Heart left ventricle (tissue), 16 donors: ENCODE measurements at regions not wholly inside any gene's neighbourhood (a gene's known extent, or its start where the extent isn't known, plus 50 kb on each side); places are given as distances from the start of the nearest gene placed in this dataset.

ENCODE experiments used
- ATAC-seq, 4 donors: fragments of 200-7000 bp; cut with Tn5 transposase; one replicate each; pipeline ENCODE4 v1.9.1; 2020 to 2022; ENCODE audit warnings: moderate library complexity in 4 of 4, mild to moderate bottlenecking in 3 of 4, moderate number of reproducible peaks in 1 of 4
- DNase-seq, 5 donors: peaks; one replicate each; pipeline ENCODE4 v3.0.0-alpha.2; 2020
- H3K27ac ChIP-seq, 12 donors: fragments of 200-600 bp; sonication (generic) in 4 of 12; one replicate each; pipeline versions ENCODE4 v1.5.0 to v1.8.0; 2016 to 2022; ENCODE audit warnings: mild to moderate bottlenecking in 2 of 12
- H3K27me3 ChIP-seq, 9 donors: fragments of 200-600 bp; sonication (generic) in 2 of 9; one replicate each; pipeline versions ENCODE4 v1.5.1 to v1.8.0; 2016 to 2022; ENCODE audit warnings: mild to moderate bottlenecking in 3 of 9
- H3K36me3 ChIP-seq, 9 donors: fragments of 200-600 bp; sonication (generic) in 2 of 9; one replicate each; pipeline versions ENCODE4 v1.5.0 to v1.8.0; 2018 to 2022; ENCODE audit warnings: mild to moderate bottlenecking in 2 of 9
- H3K4me1 ChIP-seq, 12 donors: fragments of 200-600 bp; sonication (generic) in 4 of 12; one replicate each; pipeline versions ENCODE4 v1.5.0 to v1.8.0; 2016 to 2022; ENCODE audit warnings: mild to moderate bottlenecking in 3 of 12
- H3K4me3 ChIP-seq, 12 donors: fragments of 200-600 bp; sonication (generic) in 4 of 12; one replicate each; pipeline versions ENCODE4 v1.5.0 to v1.8.0; 2017 to 2022; ENCODE audit warnings: mild to moderate bottlenecking in 9 of 12, moderate library complexity in 4 of 12
- H3K9me3 ChIP-seq, 12 donors: fragments of 200-600 bp; sonication (generic) in 4 of 12; one replicate each; pipeline versions ENCODE4 v1.5.0 to v1.8.0; 2016 to 2022; ENCODE audit warnings: mild to moderate bottlenecking in 1 of 12
- CTCF ChIP-seq, 12 donors: fragments of 200-600 bp; sonication (generic) in 4 of 12; IDR thresholded peaks; one replicate each; pipeline versions ENCODE4 v1.5.0 to v1.8.0; 2018 to 2022; ENCODE audit warnings: antibody characterized with exemption in 12 of 12, mild to moderate bottlenecking in 5 of 12
- POLR2A ChIP-seq, 2 donors: fragments of 450-650 bp; IDR thresholded peaks; one replicate each; pipeline ENCODE4 v1.6.1; 2017; ENCODE audit warnings: antibody characterized with exemption in 2 of 2, mild to moderate bottlenecking in 2 of 2, moderate library complexity in 2 of 2
- WGBS, 4 donors: extraction: QIAGEN DNeasy Blood & Tissue Kit in 2 of 4; methylation state at CpG; one replicate each; pipeline versions ENCODE4 v1.1.5 to v1.1.7; 2013 to 2018; 5-methylcytosine and 5-hydroxymethylcytosine counted together
- intact Hi-C, 10 donors: fragments of 100-400 bp; cut with DNase I; formaldehyde crosslinking; loops; one replicate each; pipeline versions ENCODE4 v1.11.1 to v1.14.2; 2022
- donor health status: ischemic (EF 13 %, LVEDD 7.1; RV severe dilation, severe dysfunction).
- donor health status: healthy with polysubstance abuse.
- donor health status: DM: no; HTN: yes; CAD: no.
- donor health status: DM: no; HTN: no; CAD: no.
- donor health status: ischemic (EF 25% LVEDD 6.9; RV normal size, moderate dysfunction).
- donor health status: ischemic (EF 25% LVEDD 5.7; RV mildly dilated, moderate dysfunction).
- donor health status: healthy.
- donor health status: DM: yes; HTN: yes; CAD: no.
- donor health status: ischemic (EF 35%, LVEDD 5.7; RV mildly dilated, moderate dysfunction).
- donor health status: nonischemic (EF 11% LVEDD 7.7; RV severe dilation, severe dysfunction).
- donor health status: DM: yes; HTN: yes; CAD: no.
- donor health status: PGD.
- donor health status: ischemic (EF 29% LVEDD 5.4; RV normal size, mild dysfunction).
- donor health status: nonischemic (EF 23%, LVEDD 6.1; RV moderate dilation, normal function).

DNA sequence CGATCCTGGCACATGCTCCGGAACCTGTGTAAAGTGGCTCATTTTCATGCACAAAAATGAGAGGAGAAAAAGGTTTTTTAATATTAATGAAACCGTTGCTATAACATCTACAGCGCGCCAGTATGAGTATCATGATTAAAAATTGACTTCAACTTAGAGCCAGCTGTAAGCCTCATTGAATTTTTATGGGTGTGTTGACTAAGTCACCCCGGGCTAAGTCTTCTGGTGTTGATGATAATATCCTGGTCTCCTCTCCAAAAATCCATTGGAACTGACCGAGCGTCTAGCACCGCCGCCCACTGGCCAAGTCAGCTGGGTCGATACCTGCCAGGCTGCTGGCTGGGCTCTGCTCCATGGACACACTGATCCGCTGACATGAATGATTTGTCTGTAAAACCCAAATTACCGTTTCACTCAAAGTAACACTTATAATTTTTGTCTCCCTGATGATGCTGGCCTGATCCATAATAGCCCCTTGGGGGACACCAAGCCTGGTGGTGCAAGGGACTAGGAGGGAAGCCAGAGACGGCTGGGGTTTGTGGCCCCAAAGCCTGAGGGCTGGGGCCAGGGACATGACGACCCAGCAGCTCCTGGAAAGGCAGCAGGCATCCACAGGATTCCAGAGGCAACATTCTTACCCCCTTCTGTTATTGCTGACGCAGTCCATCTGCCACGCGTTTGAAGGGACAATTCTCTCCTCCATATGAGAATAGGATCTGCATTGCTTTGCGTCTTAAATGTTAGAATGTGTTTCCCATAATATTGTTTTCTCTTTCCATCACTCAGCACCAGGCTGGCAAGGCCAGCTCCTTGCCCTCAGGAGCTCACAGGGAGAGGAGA lies 131.0 kb upstream of the PPP2R2D start:
- DNase-seq (no peak), ATAC-seq (no peak)
- H3K9me3 ChIP-seq = no peaks in the 10 kb centered on the region
- H3K4me1 ChIP-seq = no peaks in the 10 kb centered on the region
- 72 to 77% (median 76%) methylated on average over 19 of the region's 19 CpGs for WGBS, 4 donors
- H3K36me3 ChIP-seq = no peaks in the 10 kb centered on the region
- H3K27ac ChIP-seq = no peak overlapping the region
- H3K4me3 ChIP-seq = no peak overlapping the region
- TF ChIP-seq CTCF (IDR thresholded peaks at IDR 0.05) (no peak), POLR2A (IDR thresholded peaks at IDR 0.05) (no peak)
- intact Hi-C loops = no loop called here
- peaks cover 0 to 7% (median 0%) of the 10 kb centered on the region in 9 donors for H3K27me3 ChIP-seq

- Histone ChIP-seq H3K27ac (no peak overlapping the region), H3K9me3 (peaks cover 0 to 6% (median 0%) of the 10 kb centered on the region in 12 donors), H3K27me3 (peaks cover 0 to 7% (median 0%) of the 10 kb centered on the region in 9 donors), H3K4me1 (no peaks in the 10 kb centered on the region), H3K4me3 (no peak overlapping the region), H3K36me3 (no peaks in the 10 kb centered on the region)
- 73 to 80% (median 74%) methylated on average over 19 to 21 of the region's 21 CpGs for WGBS, 4 donors
- DNase-seq = no peak
- intact Hi-C loops = no loop called here
- ATAC-seq = no peak
- TF ChIP-seq CTCF (IDR thresholded peaks at IDR 0.05) (no peak), POLR2A (IDR thresholded peaks at IDR 0.05) (no peak)
These were observed 129.7 kb upstream of the PPP2R2D start for GRCh38 chr10:131770946-131771633.

DNA sequence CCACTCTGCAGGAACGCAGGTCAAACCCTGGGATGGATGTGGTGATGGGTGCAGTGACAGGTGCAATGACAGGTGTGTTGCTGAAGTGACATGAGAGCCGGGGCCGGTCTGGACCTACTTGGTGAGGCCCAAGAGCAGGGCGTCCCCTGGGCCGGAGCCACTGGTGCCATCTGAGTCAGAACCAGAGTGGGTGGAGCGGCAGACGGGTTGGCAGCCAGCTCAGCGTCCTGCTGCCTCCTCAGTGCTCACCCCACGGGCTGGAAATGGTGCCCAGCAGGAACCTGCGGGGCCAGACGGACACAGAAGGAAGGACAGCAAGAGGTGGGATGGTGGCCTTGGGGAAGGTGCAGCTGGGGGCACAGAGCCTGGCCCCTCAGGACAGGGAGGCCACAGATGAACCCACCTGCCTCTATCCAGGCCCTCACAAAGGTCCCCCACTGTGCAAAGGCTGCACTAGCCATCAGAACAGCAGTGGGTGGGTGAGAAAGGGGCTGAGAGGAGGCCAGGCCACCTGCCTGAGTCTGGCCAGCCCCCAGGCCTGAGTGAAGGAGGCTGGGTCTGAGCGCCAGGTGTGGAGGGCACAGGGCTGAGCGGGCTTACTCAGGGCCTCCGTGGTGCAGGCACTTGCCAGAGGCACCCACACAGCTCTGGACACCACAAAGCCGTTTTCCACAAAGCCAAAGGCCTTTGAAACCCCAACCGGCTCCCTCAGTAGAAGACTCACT lies 129.0 kb upstream of the PPP2R2D start:
- H3K27ac ChIP-seq = no peak overlapping the region
- no peaks in the 10 kb centered on the region for H3K36me3 ChIP-seq
- H3K9me3 ChIP-seq = peaks cover 0 to 13% (median 6%) of the 10 kb centered on the region in 12 donors
- H3K27me3 ChIP-seq = peaks cover 0 to 7% (median 0%) of the 10 kb centered on the region in 9 donors
- no peak for ATAC-seq
- intact Hi-C loops = no loop called here
- no peak for DNase-seq
- no peak overlapping the region for H3K4me3 ChIP-seq
- WGBS, 4 donors = 83 to 89% (median 85%) methylated on average over 14 to 16 of the region's 16 CpGs
- no peaks in the 10 kb centered on the region for H3K4me1 ChIP-seq
- TF ChIP-seq CTCF (IDR thresholded peaks at IDR 0.05) = no peak
- TF ChIP-seq POLR2A (IDR thresholded peaks at IDR 0.05) = no peak

DNA sequence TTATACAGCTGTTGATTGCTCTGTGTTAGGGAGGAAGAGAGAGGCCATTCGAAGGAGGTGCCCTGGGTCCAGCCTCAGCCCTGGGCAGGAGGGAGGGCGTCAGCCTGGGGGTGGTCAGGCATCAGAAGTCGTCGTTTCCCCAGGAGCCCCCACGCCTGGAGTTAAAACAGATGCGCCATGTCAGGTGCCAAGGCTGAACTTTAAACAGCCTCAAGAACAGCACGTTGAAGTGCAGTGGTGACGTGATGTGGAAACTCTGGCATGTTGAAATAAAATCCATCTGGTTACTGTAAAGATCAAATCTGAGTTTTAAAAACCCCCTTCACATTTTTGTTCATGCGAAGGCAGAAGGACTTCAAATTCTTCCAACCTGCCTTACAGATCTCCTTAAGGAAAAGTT lies 128.4 kb upstream of the PPP2R2D start:
- no peak for TF ChIP-seq CTCF (IDR thresholded peaks at IDR 0.05)
- TF ChIP-seq POLR2A (IDR thresholded peaks at IDR 0.05) = no peak
- WGBS, 4 donors = 41 to 51% (median 42%) methylated on average over 9 of the region's 9 CpGs
- Histone ChIP-seq H3K4me3 (no peak overlapping the region), H3K9me3 (peaks cover 0 to 19% (median 12%) of the 10 kb centered on the region in 12 donors), H3K36me3 (no peaks in the 10 kb centered on the region), H3K27ac (no peak overlapping the region), H3K4me1 (no peaks in the 10 kb centered on the region), H3K27me3 (peaks cover 0 to 7% (median 0%) of the 10 kb centered on the region in 9 donors)
- intact Hi-C loops = no loop called here
- ATAC-seq (no peak), DNase-seq (no peak)
